Activated CD8-positive, alpha-beta memory T cell treated with anti-CD3 and anti-CD28 coated beads, Interleukin-2, amount 50 U/mL, for 4 hours (primary cell): ENCODE measurements at regions not wholly inside any gene's neighbourhood (a gene's known extent, or its start where the extent isn't known, plus 50 kb on each side); places are given as distances from the start of the nearest gene placed in this dataset.

Experiments used
- DNase-seq: peaks from one replicate; pipeline ENCODE4 v3.0.0-alpha.2; 2020

DNA sequence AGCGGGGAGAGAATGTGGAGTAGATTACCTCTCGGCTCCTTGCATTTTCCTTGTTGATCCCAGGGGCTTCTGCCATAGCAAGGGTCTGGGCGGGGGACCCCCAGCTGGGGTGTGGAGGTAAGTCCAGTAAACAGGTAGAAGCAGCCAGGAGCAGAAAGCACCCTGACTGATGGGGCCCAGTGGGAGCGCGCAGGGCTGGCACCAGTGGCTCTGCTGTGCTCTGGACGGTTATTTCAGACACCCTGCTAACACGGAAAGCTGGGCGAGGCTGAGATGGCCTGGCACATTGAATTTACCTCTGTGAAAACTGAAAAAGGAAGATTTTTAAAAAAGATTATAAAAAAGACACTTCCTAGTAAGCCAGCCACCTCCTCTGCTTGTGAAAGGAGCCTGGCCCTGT, 88.4 kb upstream of the CALM2 start:
- no peak for DNase-seq

DNA sequence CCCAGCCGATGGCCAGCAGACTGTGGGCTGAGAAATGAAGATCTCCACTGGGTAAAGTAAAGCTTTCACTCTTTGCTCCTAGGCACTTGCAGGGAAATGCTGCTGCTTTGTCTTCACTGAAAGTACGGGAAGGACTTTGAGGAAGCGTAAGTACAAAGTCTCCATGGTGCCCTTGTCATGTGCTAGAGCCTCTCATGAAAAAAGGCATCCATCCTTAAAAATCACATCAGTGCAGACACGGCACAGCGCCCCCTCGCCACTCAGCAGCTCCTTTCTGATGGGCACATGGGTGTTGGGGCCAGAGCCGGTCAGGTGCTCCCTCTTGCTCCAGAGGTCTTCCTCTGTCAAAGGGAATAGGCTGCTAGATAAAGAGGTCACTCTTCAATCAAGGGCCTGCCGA, 87.8 kb upstream of the CALM2 start:
- DNase-seq: no peak

DNA sequence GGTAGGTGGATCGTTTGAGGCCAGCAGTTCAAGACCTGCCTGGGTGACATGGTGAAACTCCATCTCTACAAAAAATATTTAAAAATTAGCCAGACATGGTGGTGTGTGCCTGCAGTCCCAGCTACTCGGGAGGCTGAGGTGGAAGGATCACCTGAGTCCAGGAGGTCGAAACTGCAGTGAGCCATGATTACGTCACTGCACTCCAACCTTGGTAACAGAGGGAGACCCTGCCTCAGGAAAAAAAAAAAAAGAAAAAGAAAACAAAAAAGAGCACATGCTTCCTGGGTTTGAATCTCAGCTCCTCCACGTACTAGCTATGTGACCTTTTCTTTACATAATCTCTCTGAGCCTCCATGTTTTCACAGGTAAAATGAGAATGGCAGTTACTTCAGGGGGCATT, 86.3 kb upstream of the CALM2 start:
- DNase-seq: no peak

DNA sequence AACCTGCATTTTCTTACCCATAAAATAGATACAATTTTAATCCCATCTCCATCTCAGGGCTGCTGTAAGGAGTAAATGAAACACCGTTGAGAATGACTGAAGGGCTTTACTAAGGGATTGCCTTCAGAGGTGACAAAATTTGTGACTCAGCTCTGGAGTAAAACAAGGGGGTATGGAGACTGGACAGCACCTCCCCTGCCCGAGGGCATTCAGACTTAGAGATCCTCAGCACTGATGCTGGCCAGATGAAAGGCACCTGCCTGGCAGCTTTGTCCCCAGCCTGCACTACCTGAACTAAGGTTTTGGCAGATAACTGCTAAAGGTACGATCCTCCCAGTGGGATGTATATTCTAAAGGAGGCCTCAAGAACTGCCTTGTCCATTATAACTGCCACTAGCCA, 84.7 kb upstream of the CALM2 start:
- DNase-seq: no peak

DNA sequence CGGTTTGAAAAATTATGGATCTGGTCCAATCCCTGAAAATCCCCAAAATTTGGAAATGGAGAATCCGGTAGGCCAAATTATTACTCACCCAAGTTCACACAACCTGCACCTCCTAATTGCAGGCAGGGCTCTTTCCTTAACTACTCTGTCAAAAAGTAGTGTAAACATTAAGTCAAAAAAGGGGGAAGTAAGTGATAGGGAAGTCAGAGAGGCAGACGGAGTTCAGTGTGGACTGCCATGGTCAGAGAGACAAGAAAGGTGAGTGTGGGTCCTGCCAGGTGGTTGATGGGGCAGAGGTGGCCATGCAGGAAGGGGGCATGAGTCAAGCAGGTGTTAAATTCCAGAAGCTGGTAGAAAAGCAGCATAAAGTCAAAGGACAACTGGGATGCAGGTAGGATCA, 83.5 kb upstream of the CALM2 start:
- no peak for DNase-seq

DNA sequence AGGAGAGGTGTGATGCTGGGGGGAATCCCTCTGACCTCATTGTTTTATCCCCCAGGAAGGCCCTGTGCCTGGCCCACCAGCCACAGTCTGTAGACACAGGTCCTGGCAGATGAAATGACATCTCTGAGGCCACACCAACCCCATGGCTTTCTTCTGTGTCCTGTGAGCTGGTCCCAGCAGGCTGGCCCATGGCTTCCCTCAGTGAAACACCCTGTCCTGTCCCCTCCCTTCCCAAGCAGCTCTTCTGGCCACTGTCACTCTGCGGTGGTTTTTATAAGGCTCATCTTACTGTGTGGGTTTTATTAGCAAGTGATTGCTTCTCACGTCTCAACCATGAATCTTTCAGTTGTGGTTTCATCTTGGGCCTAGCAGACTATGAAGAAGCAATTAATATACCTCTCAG, 81.6 kb upstream of the CALM2 start:
- no peak for DNase-seq

DNA sequence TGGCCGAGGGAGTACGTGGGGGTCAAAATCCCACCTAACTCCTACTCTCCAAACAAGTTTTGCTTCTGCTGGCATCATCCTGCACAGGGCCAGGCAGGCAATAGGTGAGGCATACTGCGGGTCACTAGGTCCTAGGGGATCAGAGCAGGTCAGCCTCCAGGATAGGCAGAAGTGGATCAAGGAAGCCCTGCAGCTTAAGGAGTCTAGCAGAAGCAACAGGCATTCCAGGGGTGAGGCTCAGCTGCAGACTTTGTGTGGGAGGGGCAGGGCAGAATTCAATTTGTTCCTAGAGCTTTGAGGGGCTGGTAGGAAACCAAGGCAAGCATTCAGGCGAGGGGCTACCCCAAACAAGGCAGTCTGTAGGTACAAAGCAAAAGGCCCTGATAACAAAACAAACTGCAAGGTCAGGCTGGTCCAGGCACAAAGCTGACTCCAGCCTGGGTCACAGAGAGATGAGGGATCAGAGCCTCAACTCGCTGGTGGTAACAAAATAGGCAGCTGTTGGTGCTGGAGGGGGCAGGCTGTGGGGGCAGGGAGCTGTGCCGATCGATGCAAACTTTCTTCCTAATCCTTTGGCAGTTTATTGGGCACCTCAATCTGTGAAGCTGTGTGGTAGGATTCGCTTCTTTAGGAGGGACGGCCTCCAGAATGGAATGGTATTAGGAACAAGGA, 80.2 kb upstream of the CALM2 start:
- no peak for DNase-seq

DNA sequence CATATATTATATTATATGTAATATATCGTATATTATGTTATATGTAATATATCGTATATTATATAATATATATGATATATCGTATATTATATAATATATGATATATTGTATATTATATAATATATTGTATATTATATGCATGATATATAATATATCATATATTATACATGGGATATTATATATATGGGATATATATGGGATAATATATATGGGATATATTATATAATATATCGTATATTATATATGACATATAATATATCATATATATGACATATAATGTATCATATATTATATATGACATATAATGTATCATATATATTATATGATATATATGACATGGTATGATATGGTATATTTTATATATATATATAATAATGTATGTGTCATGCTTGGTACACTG, 79.5 kb upstream of the CALM2 start:
- no peak for DNase-seq

DNA sequence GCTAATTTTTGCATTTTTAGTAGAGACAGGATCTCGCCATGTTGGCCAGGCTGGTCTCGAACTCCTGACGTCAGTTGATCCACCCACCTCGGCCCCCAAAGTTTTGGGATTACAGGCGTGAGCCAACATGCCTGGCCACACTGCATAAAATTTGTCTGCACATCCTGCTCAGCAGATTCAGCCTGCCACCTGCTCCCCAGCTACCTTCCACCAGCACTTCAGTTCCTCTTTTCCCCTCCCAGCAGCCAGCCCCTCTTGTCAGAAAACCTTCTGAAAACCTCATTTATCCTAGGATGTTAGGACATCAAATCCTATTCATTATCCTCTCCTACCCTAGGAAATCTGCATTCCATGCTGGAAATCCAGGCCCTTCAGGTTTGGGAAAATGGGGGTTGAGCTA, 78.2 kb upstream of the CALM2 start:
- DNase-seq: no peak

DNA sequence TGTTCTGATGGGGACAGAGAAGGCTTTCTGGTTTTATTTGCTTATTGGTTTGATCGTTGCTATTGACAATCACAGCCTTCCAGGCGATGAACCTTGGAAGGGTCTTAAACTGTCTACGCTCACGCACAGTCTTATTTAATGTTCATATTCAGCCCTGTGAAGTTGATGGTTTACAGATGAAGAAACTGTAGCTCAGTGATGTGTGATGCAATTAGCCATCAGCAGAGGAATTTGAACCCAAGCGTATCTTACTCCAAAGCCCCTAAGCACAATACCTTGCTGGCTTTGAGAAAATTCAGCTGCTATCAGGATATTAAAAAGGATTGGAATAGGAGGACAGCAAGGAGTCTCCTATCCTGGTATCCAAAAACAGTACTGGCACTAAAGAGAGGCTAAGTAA, 77.1 kb upstream of the CALM2 start:
- DNase-seq: no peak

DNA sequence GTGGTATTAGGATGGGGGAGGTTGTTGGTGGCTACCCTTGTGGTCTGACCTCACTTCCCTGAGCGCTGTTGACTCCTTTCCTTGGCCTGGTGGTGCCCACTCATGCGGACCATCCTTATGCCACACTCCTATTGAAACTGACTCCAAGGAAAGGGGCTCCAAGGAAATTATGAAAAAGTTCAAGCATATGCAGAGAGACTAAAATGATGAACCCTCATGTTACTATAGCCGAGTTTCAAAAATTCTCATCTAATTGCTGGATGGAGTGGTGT, 75.0 kb upstream of the CALM2 start:
- no peak for DNase-seq

DNA sequence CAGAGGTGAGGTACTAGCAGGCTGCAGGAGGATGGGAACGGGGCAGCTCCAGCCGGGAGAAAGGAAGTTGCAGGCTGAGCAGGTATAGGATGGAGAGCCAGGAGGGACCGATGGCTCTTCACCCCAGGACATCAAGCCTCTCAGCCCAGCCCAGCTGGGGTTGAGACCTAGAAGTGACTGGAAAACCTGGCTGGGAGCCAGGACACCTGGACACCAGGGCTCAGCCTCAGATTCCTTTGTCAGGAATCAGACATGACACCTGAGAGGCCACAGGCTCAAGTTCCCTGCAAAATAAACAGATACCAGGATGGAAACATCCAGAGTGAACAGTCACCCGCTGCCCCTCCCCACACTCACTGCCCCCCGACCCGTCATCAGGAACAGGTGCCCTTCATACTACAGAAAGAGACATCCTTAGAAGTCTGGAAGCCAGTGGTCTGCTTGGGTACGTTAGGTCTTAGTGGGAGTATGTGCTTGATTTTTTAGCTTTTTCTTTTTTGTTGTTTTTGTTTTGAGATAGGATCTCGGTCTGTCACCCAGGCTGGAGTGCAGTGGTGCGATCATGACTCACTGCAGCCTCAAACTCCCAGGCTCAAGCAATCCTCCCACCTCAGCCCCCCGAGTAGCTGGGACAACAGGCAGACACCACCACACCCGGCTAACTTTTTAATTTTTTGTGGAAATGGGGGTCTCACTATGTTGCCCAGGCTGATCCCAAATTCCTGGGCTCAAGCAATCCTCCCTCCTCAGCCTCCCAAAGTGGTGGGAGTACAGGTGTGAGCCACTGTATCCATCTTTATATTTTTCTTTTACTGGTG, 74.5 kb upstream of the CALM2 start:
- no peak for DNase-seq

DNA sequence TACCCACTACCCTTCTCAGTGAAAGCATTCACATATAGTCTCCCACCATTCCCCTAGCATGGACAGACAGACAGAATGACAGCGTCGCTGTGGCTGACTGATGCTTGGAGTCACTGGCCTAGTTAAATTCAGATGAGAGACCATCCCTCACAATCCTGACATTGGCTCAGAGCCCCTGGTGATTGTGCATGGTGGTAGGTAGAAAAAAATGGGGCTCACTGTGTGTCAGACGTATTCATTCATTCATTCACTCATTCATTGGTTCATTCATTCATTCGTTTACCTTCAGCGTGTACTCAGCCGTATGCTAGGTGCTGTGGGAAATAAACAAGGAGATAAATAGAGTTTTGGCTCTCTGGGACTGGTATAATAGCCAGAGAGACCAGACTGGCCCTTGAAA, 73.6 kb upstream of the CALM2 start:
- no peak for DNase-seq

DNA sequence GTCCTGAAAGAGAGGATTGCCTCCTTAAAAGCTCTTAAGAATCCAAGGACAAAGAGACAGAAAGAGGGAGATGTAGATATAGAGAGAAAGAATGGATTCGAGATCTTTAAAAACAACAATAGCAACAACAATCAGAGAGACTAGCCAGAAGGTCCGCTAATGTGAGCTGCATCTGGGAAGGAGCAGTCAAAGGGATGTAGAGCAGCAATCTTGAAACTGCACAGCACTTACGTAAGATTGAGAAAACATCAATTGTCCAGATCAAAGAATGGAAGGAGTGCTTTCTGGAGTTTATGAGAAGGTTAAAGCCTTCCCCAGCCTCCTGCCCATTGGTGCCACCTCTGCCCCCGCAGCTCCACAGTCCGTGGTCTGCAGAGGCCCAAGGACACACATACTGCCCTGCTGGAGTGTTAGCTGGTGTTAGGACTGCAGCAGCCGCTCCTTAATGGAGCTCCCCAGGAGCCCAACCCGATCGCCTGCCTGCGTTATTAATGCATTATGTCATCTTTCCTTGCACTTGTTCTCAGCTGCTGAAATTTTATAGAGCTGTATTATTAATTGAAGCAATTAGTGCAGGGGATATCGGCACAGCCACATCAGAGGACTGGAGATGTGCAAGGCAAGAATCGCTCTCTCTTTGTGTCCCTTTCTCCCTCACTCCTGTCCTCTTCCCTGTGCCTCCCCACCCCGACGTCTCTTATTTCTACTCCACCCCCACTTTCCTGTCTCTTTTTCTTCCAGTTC, 73.0 kb upstream of the CALM2 start:
- DNase-seq: no peak

DNA sequence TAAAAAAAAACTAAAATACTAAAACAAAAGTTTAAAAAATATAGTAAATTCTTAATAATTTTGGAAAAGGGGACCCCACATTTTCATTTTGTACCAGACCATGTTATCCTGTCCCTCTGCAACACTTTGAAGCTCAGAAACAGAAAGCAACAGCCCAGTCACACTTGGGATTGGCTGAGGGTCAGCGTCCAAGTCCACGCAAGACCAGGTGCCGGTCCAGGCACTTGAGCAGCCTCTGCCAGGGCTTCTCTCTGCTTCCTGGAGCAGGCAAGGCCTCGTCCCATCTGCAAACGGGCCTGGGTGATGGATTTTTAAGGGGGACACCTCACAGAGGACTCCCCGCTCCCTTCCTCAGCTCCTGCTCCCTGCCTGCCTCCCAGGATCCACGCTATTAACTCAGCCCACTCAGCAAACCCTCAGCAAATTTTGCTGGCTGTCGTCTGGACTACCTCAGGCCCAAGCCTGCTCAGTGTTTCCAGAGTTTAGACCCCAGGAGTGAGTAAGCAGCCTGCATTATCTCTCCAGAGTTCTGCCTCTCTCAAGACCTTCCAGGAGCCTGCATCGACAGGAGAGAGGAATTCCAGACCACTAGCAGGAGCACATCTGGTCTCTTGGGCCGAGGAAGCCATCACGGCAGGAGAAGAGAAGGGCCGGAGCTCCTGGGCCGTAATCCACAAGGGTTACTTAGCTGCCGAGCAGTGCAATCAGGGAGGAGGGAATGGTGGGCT, 67.4 kb upstream of the CALM2 start:
- no peak for DNase-seq

DNA sequence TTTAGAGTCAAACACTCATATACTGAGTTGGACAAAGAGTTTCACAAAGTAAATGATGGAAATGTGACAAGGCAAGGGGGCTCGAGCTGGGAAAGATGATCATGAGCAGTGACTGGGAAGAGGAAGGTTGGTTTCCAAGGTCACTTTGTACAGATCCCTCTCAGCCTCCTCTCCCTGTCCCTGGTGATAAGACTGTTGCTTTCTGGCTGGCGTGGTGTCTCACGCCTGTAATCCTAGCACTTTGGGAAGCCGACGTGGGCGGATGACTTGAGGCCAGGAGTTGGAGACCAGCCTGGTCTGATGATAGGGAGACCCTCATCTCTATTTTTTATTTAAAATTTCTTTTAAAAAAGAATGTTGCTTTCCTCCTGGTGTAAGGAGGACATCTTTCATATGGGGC, 65.4 kb upstream of the CALM2 start:
- no peak for DNase-seq

DNA sequence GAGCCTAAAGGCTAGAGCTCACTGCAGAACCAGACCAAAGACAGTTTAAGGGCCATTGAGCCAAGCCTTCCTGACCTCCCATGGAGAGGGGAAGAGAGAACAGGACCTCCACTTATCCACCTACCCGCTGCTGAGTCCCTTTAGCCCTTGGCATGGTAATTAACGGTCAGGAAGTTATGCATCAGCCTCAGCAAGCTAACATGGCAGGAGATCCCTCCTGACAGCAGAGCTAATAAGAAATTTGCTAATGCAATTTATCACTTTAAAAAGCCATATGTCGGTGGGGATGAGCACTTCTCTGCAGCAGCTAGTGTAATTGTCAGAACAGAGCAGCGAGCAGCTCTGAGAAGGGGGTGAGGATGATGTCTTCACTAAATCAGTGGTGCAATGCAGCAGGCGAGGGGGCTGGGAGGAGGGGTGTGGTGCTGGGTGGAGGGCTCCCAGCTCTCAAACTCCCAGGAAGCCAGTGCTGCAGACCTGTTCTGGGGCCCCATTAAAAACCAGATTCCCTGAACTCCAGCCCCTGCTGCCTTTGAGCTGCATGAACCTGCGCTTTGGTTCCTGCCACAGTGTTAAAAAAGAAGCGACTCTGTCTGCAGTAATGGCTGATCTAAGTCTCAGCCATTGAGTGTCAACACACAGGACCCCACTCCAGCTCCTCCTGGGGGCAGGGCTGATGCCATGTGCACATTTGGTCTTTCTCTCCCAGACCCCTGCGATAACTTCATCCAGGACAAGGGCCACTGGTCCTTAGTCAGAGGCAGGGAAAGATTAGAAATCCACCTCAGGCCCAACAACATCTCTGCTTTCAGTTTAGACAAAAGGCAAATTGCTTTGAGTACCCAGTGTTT, 63.0 kb upstream of the CALM2 start:
- DNase-seq: no peak

DNA sequence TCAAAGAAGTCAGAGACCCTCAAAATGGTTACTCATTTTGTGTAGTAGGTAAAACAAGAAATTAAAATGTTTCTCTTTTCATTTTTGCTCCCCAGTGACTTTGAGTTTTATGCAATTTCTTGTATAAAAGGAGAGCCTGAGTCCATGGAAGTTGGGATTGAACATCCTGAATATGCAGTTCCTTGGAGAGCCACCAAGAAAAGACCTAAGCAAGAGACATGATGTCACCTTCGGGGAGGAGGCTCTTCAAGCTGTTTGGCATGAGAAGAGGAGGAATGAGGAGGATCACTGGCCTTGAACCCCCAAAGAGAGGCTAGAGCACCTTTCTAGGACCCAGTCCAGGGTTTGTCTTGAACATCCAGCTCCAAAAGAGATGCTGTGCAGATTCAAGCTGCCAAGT, 62.3 kb upstream of the CALM2 start:
- DNase-seq: no peak

DNA sequence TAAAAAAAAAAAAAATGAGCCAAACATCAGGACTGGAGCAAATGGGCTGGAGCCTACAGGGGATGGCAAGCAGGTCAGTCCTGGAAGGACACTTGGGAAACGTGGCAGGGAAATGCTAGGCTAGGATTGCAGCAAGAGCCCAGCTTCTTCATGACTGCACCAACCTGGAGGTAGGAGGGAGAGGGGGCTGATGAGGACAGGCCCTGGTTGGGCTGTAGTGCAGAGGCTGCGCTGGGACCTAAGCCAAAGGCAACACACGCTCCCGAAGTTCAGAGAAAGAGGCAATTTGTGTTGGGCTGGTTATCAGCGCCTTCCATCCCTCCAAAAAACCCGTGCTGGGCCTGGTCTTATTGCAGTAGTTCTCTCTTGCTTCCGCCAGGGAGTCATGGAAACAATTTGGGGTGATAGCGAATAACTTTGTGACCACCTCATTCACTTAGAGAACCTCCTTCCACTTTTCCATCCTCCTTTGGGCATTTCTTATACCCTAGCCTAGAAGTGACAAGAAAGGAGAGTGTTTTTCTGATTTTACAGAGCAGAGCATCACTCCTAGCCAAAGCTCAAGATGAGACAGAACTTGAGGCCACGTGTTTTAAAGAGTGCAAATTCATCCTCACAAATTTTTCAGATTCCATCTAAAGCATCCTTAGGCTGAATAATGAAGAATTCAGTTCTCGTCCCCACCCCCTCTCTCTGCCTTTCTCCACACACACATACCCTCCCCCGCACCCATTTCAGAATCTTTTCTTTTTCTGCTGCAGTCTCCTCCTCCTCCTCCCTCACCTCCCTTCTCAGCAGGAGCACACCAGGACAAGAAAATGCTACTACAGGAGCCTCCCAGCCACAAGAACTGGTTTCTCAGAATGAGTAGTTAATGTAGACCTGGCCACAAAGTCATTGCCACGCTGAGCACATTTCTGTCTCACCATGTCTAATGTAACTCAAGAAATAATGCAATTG, 61.3 kb upstream of the CALM2 start:
- DNase-seq: no peak

DNA sequence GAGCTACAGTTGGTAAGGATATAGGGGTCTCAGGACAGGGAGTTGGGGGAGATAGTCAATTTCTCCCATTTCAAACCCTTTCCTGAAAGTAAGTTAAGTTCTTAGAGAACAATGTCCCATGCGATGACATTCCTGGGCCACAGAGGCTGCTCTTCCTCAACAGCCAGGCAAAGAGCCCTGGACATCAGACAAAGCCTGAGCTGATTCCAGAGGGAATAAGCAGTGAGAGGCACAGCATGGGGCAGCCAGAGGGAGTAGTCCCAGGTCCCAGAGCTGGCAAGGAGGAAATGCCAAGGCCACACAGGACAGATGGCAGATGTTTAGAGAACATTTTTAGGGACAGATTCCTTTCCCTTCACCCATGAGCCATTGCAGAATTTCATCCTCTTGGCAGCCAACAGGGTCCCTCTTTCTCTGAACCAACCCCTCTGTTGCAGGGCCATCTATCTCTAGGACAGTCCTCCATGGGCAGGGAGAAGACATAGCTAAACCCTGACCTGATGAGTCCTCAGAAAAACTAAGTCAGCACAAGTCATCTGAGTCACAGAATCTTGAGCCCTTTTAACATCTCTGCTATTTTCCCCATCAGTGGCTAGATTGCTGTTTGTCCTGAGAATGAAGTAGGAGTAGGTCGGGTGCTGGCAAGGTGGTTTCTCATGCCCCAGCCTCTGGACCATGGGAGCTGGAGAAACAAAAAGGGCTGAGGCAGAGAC, 60.3 kb upstream of the CALM2 start:
- DNase-seq: no peak

DNA sequence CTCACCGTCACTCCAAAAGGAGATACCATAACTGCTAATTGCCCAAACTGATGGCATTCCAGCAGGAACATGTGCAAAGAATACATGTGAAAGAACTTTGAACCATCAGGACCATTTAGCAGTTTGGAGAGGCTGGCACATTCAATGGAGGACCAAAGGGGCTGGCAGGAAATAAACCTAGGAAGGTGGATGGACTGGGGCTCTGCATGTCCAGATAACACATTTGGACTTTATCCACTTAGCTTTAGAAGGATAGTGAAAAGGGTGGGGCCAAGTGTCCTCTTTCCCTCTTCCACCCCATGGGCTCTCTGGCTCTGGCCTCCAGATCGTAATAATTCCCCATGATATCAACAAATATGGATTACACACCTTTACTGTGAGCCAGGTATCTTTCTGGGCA, 58.8 kb upstream of the CALM2 start:
- DNase-seq: no peak
